Transverse colon (tissue), 4 donors: ENCODE measurements at regions not wholly inside any gene's neighbourhood (a gene's known extent, or its start where the extent isn't known, plus 50 kb on each side); places are given as distances from the start of the nearest gene placed in this dataset.

Experiments used
- DNase-seq: peaks from one replicate; pipeline ENCODE4 v3.0.0-alpha.2; 2019
- H3K27ac ChIP-seq, 4 donors: fragments of 200-600 bp; sonication (generic); 2 replicates each; pipeline ENCODE4 v1.5.1; 2016 to 2018; ENCODE audit warnings: inconsistent platforms in 4 of 4
- H3K27me3 ChIP-seq: fragments of 200-600 bp; sonication (generic); 2 replicates; pipeline ENCODE4 v1.5.1; 2017; ENCODE audit warnings: inconsistent platforms
- H3K36me3 ChIP-seq, 4 donors: fragments of 200-600 bp; sonication (generic); 2 replicates each; pipeline ENCODE4 v1.5.1; 2017 to 2019; ENCODE audit warnings: inconsistent platforms in 4 of 4
- H3K4me1 ChIP-seq, 4 donors: fragments of 200-600 bp; sonication (generic); 2 replicates each; pipeline ENCODE4 v1.5.1; 2017 to 2020; ENCODE audit warnings: inconsistent platforms in 4 of 4
- H3K4me3 ChIP-seq, 4 donors: fragments of 200-600 bp; sonication (generic); 1 replicate in 1 of 4; 2 replicates in 3 of 4; pipeline versions ENCODE4 v1.5.1 to v1.6.1; 2017 to 2019; ENCODE audit warnings: inconsistent platforms in 4 of 4
- H3K9me3 ChIP-seq, 2 donors: fragments of 200-600 bp; sonication (generic); 2 replicates each; pipeline ENCODE4 v1.5.1; 2017 to 2019; ENCODE audit warnings: inconsistent platforms in 2 of 2
- EP300 ChIP-seq: sonication (generic); formaldehyde crosslinking; IDR thresholded peaks from one replicate; pipeline ENCODE4 v1.6.1; 2017; ENCODE audit warnings: antibody characterized with exemption, low read depth
- POLR2A ChIP-seq: fragments of 450-650 bp; IDR thresholded peaks from one replicate; pipeline ENCODE4 v1.6.1; 2016; ENCODE audit warnings: antibody characterized with exemption, mild to moderate bottlenecking, moderate library complexity
- POLR2AphosphoS5 ChIP-seq, 3 donors: sonication (generic); formaldehyde crosslinking; IDR thresholded peaks; one replicate each; pipeline ENCODE4 v1.6.1; 2016; ENCODE audit warnings: antibody characterized with exemption in 3 of 3
- WGBS, 2 donors: methylation state at CpG; one replicate each; pipeline ENCODE4 v1.1.5; 2018; ENCODE audit warnings: low coverage in 1 of 2; 5-methylcytosine and 5-hydroxymethylcytosine counted together
- in situ Hi-C, 4 donors: fragments of 200-750 bp; cut with MboI; loops; one replicate each; pipeline versions ENCODE4 v1.15.0 to v1.15.1; 2017; ENCODE audit warnings: low sequenced_read_pairs in 3 of 4, low pct_ligation_motif_present in 1 of 4, low pct_unique_long_range_greater_than_20kb in 1 of 4
- intact Hi-C: fragments of 100-400 bp; cut with DNase I; formaldehyde crosslinking; loops from one replicate; pipeline ENCODE4 v1.15.1; 2023; ENCODE audit warnings: low total_unique reads
- TF ChIP-seq, protein P1 (sequence below), 5 experiments: fragments of 200-600 bp in 3 of 5; fragments of 450-650 bp in 2 of 5; sonication (generic) in 3 of 5; IDR thresholded peaks; 1 replicate in 2 of 5; 2 replicates in 3 of 5; pipeline ENCODE4 v1.5.1; 2016 to 2017; ENCODE audit warnings: antibody characterized with exemption in 5 of 5, inconsistent platforms in 3 of 5, mild to moderate bottlenecking in 2 of 5, moderate library complexity in 1 of 5

DNA sequence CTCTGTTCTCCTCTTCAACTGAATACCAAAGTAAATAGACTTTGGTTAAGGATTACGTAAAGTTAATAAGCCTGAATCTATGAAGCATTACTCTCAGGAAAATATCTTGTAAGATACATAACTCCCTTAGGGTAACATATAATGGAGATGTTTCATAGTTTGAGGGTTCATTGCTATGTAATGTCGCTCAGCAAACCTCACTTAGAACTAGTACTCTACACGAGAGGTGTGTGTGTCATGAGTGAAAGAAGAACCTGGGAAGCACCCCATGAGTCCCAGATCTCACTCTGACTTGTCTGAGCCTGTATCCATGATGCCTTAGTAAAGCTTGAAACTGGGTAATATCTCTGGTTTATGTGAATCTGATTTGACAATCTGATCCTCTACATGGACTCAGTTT lies 429.5 kb upstream of the ANO3 start:
- no peaks in the 10 kb centered on the region for H3K9me3 ChIP-seq
- no peak overlapping the region for H3K27ac ChIP-seq
- TF ChIP-seq POLR2AphosphoS5 (IDR thresholded peaks at IDR 0.05) (no peak), EP300 (no peak), POLR2A (no peak)
- TF ChIP-seq, protein P1, sequence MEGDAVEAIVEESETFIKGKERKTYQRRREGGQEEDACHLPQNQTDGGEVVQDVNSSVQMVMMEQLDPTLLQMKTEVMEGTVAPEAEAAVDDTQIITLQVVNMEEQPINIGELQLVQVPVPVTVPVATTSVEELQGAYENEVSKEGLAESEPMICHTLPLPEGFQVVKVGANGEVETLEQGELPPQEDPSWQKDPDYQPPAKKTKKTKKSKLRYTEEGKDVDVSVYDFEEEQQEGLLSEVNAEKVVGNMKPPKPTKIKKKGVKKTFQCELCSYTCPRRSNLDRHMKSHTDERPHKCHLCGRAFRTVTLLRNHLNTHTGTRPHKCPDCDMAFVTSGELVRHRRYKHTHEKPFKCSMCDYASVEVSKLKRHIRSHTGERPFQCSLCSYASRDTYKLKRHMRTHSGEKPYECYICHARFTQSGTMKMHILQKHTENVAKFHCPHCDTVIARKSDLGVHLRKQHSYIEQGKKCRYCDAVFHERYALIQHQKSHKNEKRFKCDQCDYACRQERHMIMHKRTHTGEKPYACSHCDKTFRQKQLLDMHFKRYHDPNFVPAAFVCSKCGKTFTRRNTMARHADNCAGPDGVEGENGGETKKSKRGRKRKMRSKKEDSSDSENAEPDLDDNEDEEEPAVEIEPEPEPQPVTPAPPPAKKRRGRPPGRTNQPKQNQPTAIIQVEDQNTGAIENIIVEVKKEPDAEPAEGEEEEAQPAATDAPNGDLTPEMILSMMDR (IDR thresholded peaks at IDR 0.05), result no peak
- intact Hi-C loops (no loop called here), in situ Hi-C loops (no loop called here)
- no peak for DNase-seq
- WGBS, 2 donors, result 38 to 62% methylated on average over 1 to 3 of the region's 3 CpGs
- no peaks in the 10 kb centered on the region for H3K4me1 ChIP-seq
- H3K27me3 ChIP-seq, result no peaks in the 10 kb centered on the region
- no peaks in the 10 kb centered on the region for H3K36me3 ChIP-seq
- no peak overlapping the region for H3K4me3 ChIP-seq

DNA sequence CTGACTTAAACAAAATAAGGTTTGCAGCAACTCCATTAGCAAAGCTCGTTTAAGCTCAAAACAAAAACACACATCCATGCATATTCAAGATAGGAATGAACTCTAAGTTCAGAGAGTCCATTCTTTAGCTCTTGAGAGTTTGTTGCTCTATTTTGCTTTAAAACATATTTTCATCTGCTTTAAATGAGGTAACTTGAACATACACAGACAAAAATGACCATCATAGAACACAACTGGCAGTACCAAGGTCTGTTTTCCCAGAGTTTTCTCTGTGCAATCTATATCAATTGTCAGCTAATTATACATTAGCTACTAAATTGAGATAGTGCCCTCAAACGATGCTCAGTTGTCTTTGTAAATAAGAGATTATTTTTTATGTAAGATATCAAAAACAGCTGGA lies 423.2 kb upstream of the ANO3 start:
- H3K27me3 ChIP-seq, result no peaks in the 10 kb centered on the region
- H3K4me1 ChIP-seq, result peaks cover 0 to 11% (median 4%) of the 10 kb centered on the region in 4 donors
- in situ Hi-C loops, result no loop called here
- no peaks in the 10 kb centered on the region for H3K36me3 ChIP-seq
- no peak for DNase-seq
- no peak overlapping the region for H3K27ac ChIP-seq
- H3K4me3 ChIP-seq, result no peak overlapping the region
- 58 to 62% methylated on average over 2 of the region's 2 CpGs for WGBS, 2 donors
- no peaks in the 10 kb centered on the region for H3K9me3 ChIP-seq
- no peak for TF ChIP-seq EP300
- intact Hi-C loops, result no loop called here

DNA sequence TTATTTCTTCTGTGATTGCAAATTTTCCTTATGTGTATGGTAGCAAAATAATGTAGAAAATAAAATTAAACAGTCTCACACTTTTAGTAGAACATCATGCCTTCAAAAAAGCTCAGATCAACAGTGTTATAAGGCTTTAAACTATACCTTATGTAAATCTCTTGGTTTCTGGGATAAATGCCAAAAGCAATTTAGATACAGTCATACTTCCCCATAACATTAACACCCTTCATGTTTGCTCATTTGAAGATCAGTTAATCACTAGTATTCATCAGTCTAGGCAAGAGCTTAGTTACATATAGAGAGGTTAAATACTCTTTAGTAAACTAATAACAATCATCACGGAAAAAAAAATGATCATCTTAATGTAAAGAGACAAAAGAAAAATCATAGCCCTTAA lies 421.8 kb upstream of the ANO3 start:
- in situ Hi-C loops (no loop called here), intact Hi-C loops (no loop called here)
- DNase-seq, result no peak
- no peaks in the 10 kb centered on the region for H3K36me3 ChIP-seq
- H3K27ac ChIP-seq, result no peak overlapping the region
- no peaks in the 10 kb centered on the region for H3K27me3 ChIP-seq
- H3K9me3 ChIP-seq, result no peaks in the 10 kb centered on the region
- peaks cover 0 to 11% (median 4%) of the 10 kb centered on the region in 4 donors for H3K4me1 ChIP-seq
- 45% methylated on average over 1 of the region's 1 CpG; no CpG with 5 or more reads in 1 of the 2 donors for WGBS, 2 donors
- no peak overlapping the region for H3K4me3 ChIP-seq
- TF ChIP-seq POLR2A, result no peak
- no peak for TF ChIP-seq EP300
- TF ChIP-seq, protein P1 (IDR thresholded peaks at IDR 0.05), result no peak
- no peak for TF ChIP-seq POLR2AphosphoS5 (IDR thresholded peaks at IDR 0.05)

DNA sequence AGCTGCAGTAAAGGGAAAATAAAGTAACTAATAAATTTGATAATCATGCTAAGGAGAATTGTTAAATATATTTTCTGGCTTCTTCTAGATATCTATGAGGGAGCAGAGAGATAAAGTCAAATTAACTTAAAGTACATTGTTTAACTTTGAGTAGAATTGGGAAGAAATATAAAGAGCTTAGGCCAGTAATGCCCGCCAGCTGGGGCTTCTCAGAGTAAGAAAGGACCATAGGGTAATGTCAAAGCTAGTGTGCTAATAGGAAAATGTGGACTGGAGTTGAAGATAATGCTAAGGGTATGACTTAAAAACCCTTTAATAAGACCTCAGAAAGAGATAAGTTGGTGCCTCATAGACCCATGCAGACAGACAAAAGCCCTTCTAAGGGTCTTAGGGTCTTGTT lies 411.6 kb upstream of the ANO3 start:
- H3K36me3 ChIP-seq, result no peaks in the 10 kb centered on the region
- no peaks in the 10 kb centered on the region for H3K9me3 ChIP-seq
- no peak for DNase-seq
- TF ChIP-seq POLR2A (no peak), EP300 (no peak)
- in situ Hi-C loops (no loop called here), intact Hi-C loops (no loop called here)
- no peak overlapping the region for H3K27ac ChIP-seq
- H3K27me3 ChIP-seq, result no peaks in the 10 kb centered on the region
- 67 to 100% methylated on average over 1 of the region's 1 CpG for WGBS, 2 donors
- H3K4me1 ChIP-seq, result peaks cover 0 to 7% (median 2%) of the 10 kb centered on the region in 4 donors
- no peak overlapping the region for H3K4me3 ChIP-seq

DNA sequence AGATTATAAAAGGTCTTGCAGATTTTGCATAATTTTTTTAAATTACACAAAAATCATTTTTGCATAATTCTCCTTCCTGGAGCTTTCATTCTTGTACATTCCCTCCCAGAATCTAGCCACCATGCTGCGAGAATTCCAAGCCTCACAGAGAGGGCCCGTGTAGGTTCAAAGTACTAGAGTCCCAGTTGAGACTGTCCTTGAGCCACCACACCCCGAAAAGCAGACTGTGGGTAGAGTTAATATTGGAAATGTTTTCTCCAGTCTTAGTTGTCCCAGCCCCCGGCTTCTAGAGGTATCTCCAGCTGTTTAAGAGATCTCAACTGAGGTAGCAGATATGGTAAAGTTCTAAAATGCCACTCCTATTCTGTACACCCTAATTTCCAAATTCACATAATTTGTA lies 407.3 kb upstream of the ANO3 start:
- Histone ChIP-seq H3K9me3 (no peaks in the 10 kb centered on the region), H3K4me1 (peaks cover 0 to 13% (median 4%) of the 10 kb centered on the region in 4 donors), H3K36me3 (no peaks in the 10 kb centered on the region), H3K27me3 (no peaks in the 10 kb centered on the region), H3K4me3 (no peak overlapping the region), H3K27ac (peak overlapping the region in 3 of 4 donors; percentile 14 to 32 (median 32))
- in situ Hi-C loops, result no loop called here
- intact Hi-C loops, result no loop called here
- 62 to 73% methylated on average over 4 of the region's 4 CpGs for WGBS, 2 donors
- no peak for DNase-seq
- TF ChIP-seq POLR2AphosphoS5 (IDR thresholded peaks at IDR 0.05), result no peak
- TF ChIP-seq, protein P1 (IDR thresholded peaks at IDR 0.05), result no peak
- TF ChIP-seq POLR2A, result no peak
- TF ChIP-seq EP300, result no peak
